CD1c-positive myeloid dendritic cell (primary cell): ENCODE measurements at regions not wholly inside any gene's neighbourhood (a gene's known extent, or its start where the extent isn't known, plus 50 kb on each side); places are given as distances from the start of the nearest gene placed in this dataset.
"Not testable (repeated sequence)": the region's sequence is repeated elsewhere in the genome, so short reads cannot be mapped to it uniquely, and the experiment has no call there.

Experiments used
- DNase-seq: peaks from one replicate; pipeline ENCODE4 v3.0.0-alpha.2; 2016; ENCODE audit errors: extremely low spot score

- no peak for DNase-seq
Measured at GRCh38 chr3:27779176-27779575, 57.1 kb upstream of the EOMES start.

- DNase-seq, result no peak
Measured at GRCh38 chr3:27789420-27789819, 67.3 kb upstream of the EOMES start.

- DNase-seq, result no peak
Measured at GRCh38 chr3:27791956-27792355, 69.8 kb upstream of the EOMES start.

GRCh38 chr3:27792869-27793268, 70.7 kb upstream of the EOMES start:
- no peak for DNase-seq

GRCh38 chr3:27794211-27794610, 72.1 kb upstream of the EOMES start:
- DNase-seq, result no peak

- DNase-seq, result no peak
Measured at GRCh38 chr3:27796365-27796875, 74.3 kb upstream of the EOMES start.

GRCh38 chr3:27797773-27798172, 75.7 kb upstream of the EOMES start:
- DNase-seq, result no peak

GRCh38 chr3:27800261-27800660, 78.1 kb upstream of the EOMES start:
- DNase-seq, result no peak

GRCh38 chr3:27802425-27802824, 80.3 kb upstream of the EOMES start:
- DNase-seq, result no peak

GRCh38 chr3:27802849-27803248, 80.7 kb upstream of the EOMES start:
- no peak for DNase-seq

GRCh38 chr3:27805282-27805681, 83.2 kb upstream of the EOMES start:
- DNase-seq, result no peak

- no peak for DNase-seq
Measured at GRCh38 chr3:27813255-27813654, 91.1 kb upstream of the EOMES start.

GRCh38 chr3:27821609-27822008, 99.5 kb upstream of the EOMES start:
- not testable (repeated sequence) for DNase-seq

GRCh38 chr3:27824312-27825200, 102.4 kb upstream of the EOMES start:
- no peak for DNase-seq

GRCh38 chr3:27826448-27826847, 104.3 kb upstream of the EOMES start:
- no peak for DNase-seq

- DNase-seq, result no peak
Measured at GRCh38 chr3:27827041-27827440, 104.9 kb upstream of the EOMES start.

GRCh38 chr3:27840807-27841594, 118.9 kb upstream of the EOMES start:
- no peak for DNase-seq

- no peak for DNase-seq
Measured at GRCh38 chr3:27844052-27844675, 122.0 kb upstream of the EOMES start.

- DNase-seq, result no peak
Measured at GRCh38 chr3:27847697-27848096, 125.6 kb upstream of the EOMES start.

- DNase-seq, result no peak
Measured at GRCh38 chr3:27848826-27849225, 126.7 kb upstream of the EOMES start.

- DNase-seq, result no peak
Measured at GRCh38 chr3:27859821-27860220, 137.7 kb upstream of the EOMES start.
